Erythroblast (primary cell): ENCODE measurements at regions not wholly inside any gene's neighbourhood (a gene's known extent, or its start where the extent isn't known, plus 50 kb on each side); places are given as distances from the start of the nearest gene placed in this dataset.

Source experiments
- GATA1 ChIP-seq: IDR thresholded peaks from 2 replicates; pipeline ENCODE4 v1.6.1; 2011; ENCODE audit warnings: low read depth, mild to moderate bottlenecking, control low read depth, low read length, moderate library complexity
- POLR2A ChIP-seq: IDR thresholded peaks from 2 replicates; pipeline ENCODE4 v1.6.1; 2011; ENCODE audit warnings: mild to moderate bottlenecking, low read length

- TF ChIP-seq POLR2A (no peak), GATA1 (no peak)
Measured at GRCh38 chr7:38122501-38122900, 55.5 kb upstream of the STARD3NL start.
